PC-3 (cell line): ENCODE measurements at regions not wholly inside any gene's neighbourhood (a gene's known extent, or its start where the extent isn't known, plus 50 kb on each side); places are given as distances from the start of the nearest gene placed in this dataset.
"Not testable (repeated sequence)": the region's sequence is repeated elsewhere in the genome, so short reads cannot be mapped to it uniquely, and the experiment has no call there.

Experiments used
- CTCF ChIP-seq: fragments of 300-600 bp; sonication (generic); conservative IDR thresholded peaks from 2 replicates; pipeline ENCODE4 v1.5.1; 2017; ENCODE audit warnings: antibody characterized with exemption, low read depth, mild to moderate bottlenecking, low read length
- EZH2 ChIP-seq: fragments of 300-600 bp; sonication (generic); IDR thresholded peaks from one replicate; pipeline ENCODE4 v1.6.1; 2017; ENCODE audit warnings: antibody characterized with exemption, mild to moderate bottlenecking, low read length; ENCODE audit not compliant: unreplicated experiment

- not testable (repeated sequence) for TF ChIP-seq CTCF, EZH2
Measured at GRCh38 chr7:76936346-76936745, 95.8 kb downstream of the SPDYE17 start.
